Gastrocnemius medialis (tissue), 4 donors: ENCODE measurements at regions not wholly inside any gene's neighbourhood (a gene's known extent, or its start where the extent isn't known, plus 50 kb on each side); places are given as distances from the start of the nearest gene placed in this dataset.

Source experiments
- POLR2A ChIP-seq, 2 donors: fragments of 450-650 bp; IDR thresholded peaks; one replicate each; pipeline ENCODE4 v1.6.1; 2017; ENCODE audit warnings: antibody characterized with exemption in 2 of 2, mild to moderate bottlenecking in 2 of 2, moderate library complexity in 2 of 2
- TF ChIP-seq, protein P1 (sequence below), 5 experiments: fragments of 450-650 bp in 3 of 5; fragments of 200-600 bp in 2 of 5; sonication (generic) in 2 of 5; IDR thresholded peaks in 4 of 5; conservative IDR thresholded peaks in 1 of 5; 1 replicate in 4 of 5; 2 replicates in 1 of 5; pipeline ENCODE4 v1.5.1; 2016 to 2019; ENCODE audit warnings: antibody characterized with exemption in 5 of 5, mild to moderate bottlenecking in 3 of 5, moderate library complexity in 3 of 5

- TF ChIP-seq, protein P1, sequence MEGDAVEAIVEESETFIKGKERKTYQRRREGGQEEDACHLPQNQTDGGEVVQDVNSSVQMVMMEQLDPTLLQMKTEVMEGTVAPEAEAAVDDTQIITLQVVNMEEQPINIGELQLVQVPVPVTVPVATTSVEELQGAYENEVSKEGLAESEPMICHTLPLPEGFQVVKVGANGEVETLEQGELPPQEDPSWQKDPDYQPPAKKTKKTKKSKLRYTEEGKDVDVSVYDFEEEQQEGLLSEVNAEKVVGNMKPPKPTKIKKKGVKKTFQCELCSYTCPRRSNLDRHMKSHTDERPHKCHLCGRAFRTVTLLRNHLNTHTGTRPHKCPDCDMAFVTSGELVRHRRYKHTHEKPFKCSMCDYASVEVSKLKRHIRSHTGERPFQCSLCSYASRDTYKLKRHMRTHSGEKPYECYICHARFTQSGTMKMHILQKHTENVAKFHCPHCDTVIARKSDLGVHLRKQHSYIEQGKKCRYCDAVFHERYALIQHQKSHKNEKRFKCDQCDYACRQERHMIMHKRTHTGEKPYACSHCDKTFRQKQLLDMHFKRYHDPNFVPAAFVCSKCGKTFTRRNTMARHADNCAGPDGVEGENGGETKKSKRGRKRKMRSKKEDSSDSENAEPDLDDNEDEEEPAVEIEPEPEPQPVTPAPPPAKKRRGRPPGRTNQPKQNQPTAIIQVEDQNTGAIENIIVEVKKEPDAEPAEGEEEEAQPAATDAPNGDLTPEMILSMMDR (IDR thresholded peaks at IDR 0.05 in 4 of 5, conservative IDR thresholded peaks at IDR 0.05 in 1 of 5) = no peak
- TF ChIP-seq POLR2A (IDR thresholded peaks at IDR 0.05) = no peak
Measured at GRCh38 chr4:138076561-138076960, 165.6 kb downstream of the SLC7A11 start.
